HUES48 (cell line): ENCODE measurements at regions not wholly inside any gene's neighbourhood (a gene's known extent, or its start where the extent isn't known, plus 50 kb on each side); places are given as distances from the start of the nearest gene placed in this dataset.
A peak's percentile ranks its signal among the peaks of the same experiment; 100 is the strongest.

Source experiments
- H3K27ac ChIP-seq: one replicate; pipeline ENCODE4 v1.7.0; 2013; ENCODE audit warnings: low read depth, low read length, inconsistent platforms
- H3K27me3 ChIP-seq: 2 replicates; pipeline ENCODE4 v1.6.1; 2013; ENCODE audit warnings: mild to moderate bottlenecking, low read length; ENCODE audit not compliant: control insufficient read depth, insufficient read depth
- H3K36me3 ChIP-seq: 2 replicates; pipeline ENCODE4 v1.6.1; 2013; ENCODE audit warnings: low read length; ENCODE audit not compliant: control insufficient read depth, insufficient read depth
- H3K4me1 ChIP-seq: 2 replicates; pipeline ENCODE4 v1.6.1; 2013; ENCODE audit warnings: mild to moderate bottlenecking, low read length; ENCODE audit not compliant: control insufficient read depth, insufficient read depth
- H3K4me3 ChIP-seq: 2 replicates; pipeline ENCODE4 v1.5.1; 2013; ENCODE audit warnings: mild to moderate bottlenecking, low read depth, low read length
- H3K9ac ChIP-seq: 2 replicates; pipeline ENCODE4 v1.6.1; 2013; ENCODE audit warnings: mild to moderate bottlenecking, low read depth, low read length, moderate library complexity
- H3K9me3 ChIP-seq: 2 replicates; pipeline ENCODE4 v1.6.1; 2013; ENCODE audit warnings: low read length; ENCODE audit not compliant: control insufficient read depth, insufficient read depth

GRCh38 chr7:138169441-138169851, 93.2 kb downstream of the AKR1D1 start:
- Histone ChIP-seq H3K9me3 (peaks cover 13% of the 10 kb centered on the region), H3K36me3 (no peaks in the 10 kb centered on the region; the same call in 1 of the 2 replicates), H3K27me3 (no peaks in the 10 kb centered on the region), H3K4me1 (peaks cover 48% of the 10 kb centered on the region), H3K9ac (peak overlapping the region; percentile 62; the same call in 1 of the 2 replicates), H3K4me3 (no peak overlapping the region), H3K27ac (peak overlapping the region; percentile 98)

GRCh38 chr7:138170298-138170697, 94.0 kb downstream of the AKR1D1 start:
- H3K27ac ChIP-seq, result peak overlapping the region; percentile 98
- peaks cover 14% of the 10 kb centered on the region for H3K9me3 ChIP-seq
- peak overlapping the region; percentile 29 for H3K4me3 ChIP-seq
- peaks cover 48% of the 10 kb centered on the region for H3K4me1 ChIP-seq
- peak overlapping the region; percentile 62 for H3K9ac ChIP-seq
- no peaks in the 10 kb centered on the region for H3K36me3 ChIP-seq
- no peaks in the 10 kb centered on the region for H3K27me3 ChIP-seq

GRCh38 chr7:138170959-138171703, 94.9 kb downstream of the AKR1D1 start:
- Histone ChIP-seq H3K27me3 (no peaks in the 10 kb centered on the region), H3K27ac (peak overlapping the region; percentile 98), H3K9me3 (peaks cover 10% of the 10 kb centered on the region), H3K36me3 (no peaks in the 10 kb centered on the region), H3K4me1 (peaks cover 47% of the 10 kb centered on the region), H3K4me3 (peak overlapping the region; percentile 13; the same call in 1 of the 2 replicates), H3K9ac (peak overlapping the region; percentile 62; the same call in 1 of the 2 replicates)

GRCh38 chr7:138173548-138173947, 97.3 kb downstream of the AKR1D1 start:
- no peak overlapping the region for H3K4me3 ChIP-seq
- peaks cover 23% of the 10 kb centered on the region for H3K4me1 ChIP-seq
- H3K27me3 ChIP-seq, result no peaks in the 10 kb centered on the region
- H3K27ac ChIP-seq, result no peak overlapping the region
- H3K9ac ChIP-seq, result no peak overlapping the region
- H3K36me3 ChIP-seq, result no peaks in the 10 kb centered on the region
- peaks cover 10% of the 10 kb centered on the region for H3K9me3 ChIP-seq

- H3K4me3 ChIP-seq, result no peak overlapping the region
- no peaks in the 10 kb centered on the region for H3K36me3 ChIP-seq
- H3K9me3 ChIP-seq, result peaks cover 10% of the 10 kb centered on the region
- H3K9ac ChIP-seq, result no peak overlapping the region
- H3K27ac ChIP-seq, result no peak overlapping the region
- no peaks in the 10 kb centered on the region for H3K27me3 ChIP-seq
- H3K4me1 ChIP-seq, result peaks cover 3% of the 10 kb centered on the region
Observed at GRCh38 chr7:138176060-138176459, 99.8 kb downstream of the AKR1D1 start.

- peaks cover 22% of the 10 kb centered on the region for H3K9me3 ChIP-seq
- H3K27ac ChIP-seq, result no peak overlapping the region
Observed at GRCh38 chr7:138184191-138184590, 107.9 kb downstream of the AKR1D1 start.

GRCh38 chr7:138185132-138185908, 109.1 kb downstream of the AKR1D1 start:
- H3K27ac ChIP-seq, result no peak overlapping the region
- H3K4me1 ChIP-seq, result 0 out of 2 replicates have a peak, but pooled peaks cover 6% of the 10 kb centered on the region
- H3K27me3 ChIP-seq, result no peaks in the 10 kb centered on the region
- H3K4me3 ChIP-seq, result no peak overlapping the region
- no peaks in the 10 kb centered on the region for H3K36me3 ChIP-seq
- H3K9ac ChIP-seq, result no peak overlapping the region
- peaks cover 25% of the 10 kb centered on the region for H3K9me3 ChIP-seq

More at GRCh38 chr7:138184191-138184590, 107.9 kb downstream of the AKR1D1 start:
- Histone ChIP-seq H3K27me3 (no peaks in the 10 kb centered on the region), H3K4me1 (0 out of 2 replicates have a peak, but pooled peaks cover 6% of the 10 kb centered on the region), H3K9ac (no peak overlapping the region), H3K4me3 (no peak overlapping the region), H3K36me3 (no peaks in the 10 kb centered on the region)

- Histone ChIP-seq H3K4me3 (no peak overlapping the region; the same call in 1 of the 2 replicates), H3K9me3 (peaks cover 25% of the 10 kb centered on the region), H3K27ac (peak overlapping the region; percentile 78), H3K4me1 (0 out of 2 replicates have a peak, but pooled peaks cover 4% of the 10 kb centered on the region), H3K36me3 (no peaks in the 10 kb centered on the region), H3K9ac (no peak overlapping the region), H3K27me3 (no peaks in the 10 kb centered on the region)
Observed at GRCh38 chr7:138186951-138187351, 110.7 kb downstream of the AKR1D1 start.

GRCh38 chr7:138188290-138188858, 112.1 kb downstream of the AKR1D1 start:
- H3K27ac ChIP-seq, result no peak overlapping the region
- no peak overlapping the region for H3K9ac ChIP-seq
- H3K36me3 ChIP-seq, result no peaks in the 10 kb centered on the region
- H3K27me3 ChIP-seq, result no peaks in the 10 kb centered on the region
- H3K4me3 ChIP-seq, result no peak overlapping the region
- H3K9me3 ChIP-seq, result peaks cover 25% of the 10 kb centered on the region
- H3K4me1 ChIP-seq, result no peaks in the 10 kb centered on the region

GRCh38 chr7:138194567-138194966, 118.3 kb downstream of the AKR1D1 start:
- no peaks in the 10 kb centered on the region for H3K27me3 ChIP-seq
- H3K27ac ChIP-seq, result no peak overlapping the region
- H3K9me3 ChIP-seq, result no peaks in the 10 kb centered on the region

More at GRCh38 chr7:138194567-138194966, 118.3 kb downstream of the AKR1D1 start:
- H3K9ac ChIP-seq, result no peak overlapping the region
- H3K4me1 ChIP-seq, result no peaks in the 10 kb centered on the region
- H3K36me3 ChIP-seq, result no peaks in the 10 kb centered on the region
- H3K4me3 ChIP-seq, result no peak overlapping the region
